Parathyroid adenoma (tissue), 2 donors: ENCODE measurements at regions not wholly inside any gene's neighbourhood (a gene's known extent, or its start where the extent isn't known, plus 50 kb on each side); places are given as distances from the start of the nearest gene placed in this dataset.

Experiments used
- H2AFZ ChIP-seq: fragments of 300-600 bp; sonication (generic); one replicate; pipeline ENCODE4 v1.7.0; 2017; ENCODE audit warnings: antibody characterized with exemption, mild to moderate bottlenecking
- H3K27ac ChIP-seq: fragments of 300-600 bp; sonication (generic); one replicate; pipeline ENCODE4 v1.7.0; 2017
- H3K27me3 ChIP-seq: fragments of 300-600 bp; sonication (generic); one replicate; pipeline ENCODE4 v1.7.0; 2017; ENCODE audit warnings: low read length; ENCODE audit not compliant: control insufficient read depth, insufficient read depth
- H3K36me3 ChIP-seq: fragments of 300-600 bp; sonication (generic); one replicate; pipeline ENCODE4 v1.7.0; 2017; ENCODE audit warnings: low read length; ENCODE audit not compliant: control insufficient read depth, insufficient read depth
- H3K4me1 ChIP-seq: fragments of 300-600 bp; sonication (generic); one replicate; pipeline ENCODE4 v1.7.0; 2017; ENCODE audit warnings: control low read depth
- H3K4me2 ChIP-seq: fragments of 300-600 bp; sonication (generic); one replicate; pipeline ENCODE4 v1.7.0; 2017; ENCODE audit warnings: low read length
- H3K4me3 ChIP-seq: fragments of 300-600 bp; sonication (generic); one replicate; pipeline ENCODE4 v1.7.0; 2017; ENCODE audit warnings: low read depth, low read length
- H3K79me2 ChIP-seq: fragments of 300-600 bp; sonication (generic); one replicate; pipeline ENCODE4 v1.7.0; 2017; ENCODE audit warnings: control low read depth
- H3K9ac ChIP-seq: fragments of 300-600 bp; sonication (generic); one replicate; pipeline ENCODE4 v1.7.0; 2017; ENCODE audit warnings: mild to moderate bottlenecking
- H3K9me3 ChIP-seq: fragments of 300-600 bp; sonication (generic); one replicate; pipeline ENCODE4 v1.7.0; 2017; ENCODE audit warnings: low read length; ENCODE audit not compliant: control insufficient read depth
- CTCF ChIP-seq: fragments of 300-600 bp; sonication (generic); IDR thresholded peaks from one replicate; pipeline ENCODE4 v1.7.0; 2017; ENCODE audit warnings: antibody characterized with exemption, mild to moderate bottlenecking
- donor health status: primary hyperparathyroidism.

- Histone ChIP-seq H2AFZ (no peak overlapping the region), H3K9ac (no peak overlapping the region), H3K36me3 (no peaks in the 10 kb centered on the region), H3K79me2 (no peaks in the 10 kb centered on the region), H3K4me1 (no peaks in the 10 kb centered on the region), H3K9me3 (no peaks in the 10 kb centered on the region), H3K27me3 (no peaks in the 10 kb centered on the region), H3K27ac (no peak overlapping the region), H3K4me3 (no peak overlapping the region), H3K4me2 (no peak overlapping the region)
- TF ChIP-seq CTCF: no peak
Observed at GRCh38 chr12:30850684-30851083, 75.9 kb upstream of the TSPAN11 start.

- peak; percentile 66 for TF ChIP-seq CTCF
- Histone ChIP-seq H3K36me3 (no peaks in the 10 kb centered on the region), H3K9me3 (no peaks in the 10 kb centered on the region), H2AFZ (no peak overlapping the region), H3K27me3 (no peaks in the 10 kb centered on the region), H3K4me3 (no peak overlapping the region), H3K4me2 (no peak overlapping the region), H3K27ac (no peak overlapping the region), H3K4me1 (no peaks in the 10 kb centered on the region), H3K79me2 (no peaks in the 10 kb centered on the region), H3K9ac (no peak overlapping the region)
Observed at GRCh38 chr12:30847259-30847658, 79.3 kb upstream of the TSPAN11 start.

GRCh38 chr12:30846776-30847175 lies 79.8 kb upstream of the TSPAN11 start:
- H3K4me2 ChIP-seq: no peak overlapping the region
- H3K27ac ChIP-seq: no peak overlapping the region
- no peaks in the 10 kb centered on the region for H3K27me3 ChIP-seq
- H3K79me2 ChIP-seq: no peaks in the 10 kb centered on the region
- no peak overlapping the region for H2AFZ ChIP-seq
- no peak overlapping the region for H3K4me3 ChIP-seq
- H3K9me3 ChIP-seq: no peaks in the 10 kb centered on the region
- TF ChIP-seq CTCF: no peak
- no peaks in the 10 kb centered on the region for H3K36me3 ChIP-seq
- H3K4me1 ChIP-seq: no peaks in the 10 kb centered on the region
- no peak overlapping the region for H3K9ac ChIP-seq

- Histone ChIP-seq H3K9ac (no peak overlapping the region), H2AFZ (no peak overlapping the region), H3K4me2 (no peak overlapping the region), H3K79me2 (no peaks in the 10 kb centered on the region), H3K36me3 (no peaks in the 10 kb centered on the region), H3K9me3 (no peaks in the 10 kb centered on the region), H3K4me3 (no peak overlapping the region), H3K27me3 (no peaks in the 10 kb centered on the region), H3K27ac (no peak overlapping the region), H3K4me1 (no peaks in the 10 kb centered on the region)
- TF ChIP-seq CTCF: no peak
Observed at GRCh38 chr12:30845676-30846075, 80.9 kb upstream of the TSPAN11 start.

GRCh38 chr12:30843211-30843610 lies 83.3 kb upstream of the TSPAN11 start:
- no peaks in the 10 kb centered on the region for H3K36me3 ChIP-seq
- no peaks in the 10 kb centered on the region for H3K79me2 ChIP-seq
- TF ChIP-seq CTCF: no peak
- H3K27ac ChIP-seq: no peak overlapping the region
- H3K4me3 ChIP-seq: no peak overlapping the region
- H3K9ac ChIP-seq: no peak overlapping the region
- H3K9me3 ChIP-seq: no peaks in the 10 kb centered on the region
- no peaks in the 10 kb centered on the region for H3K4me1 ChIP-seq
- no peak overlapping the region for H3K4me2 ChIP-seq
- no peak overlapping the region for H2AFZ ChIP-seq
- H3K27me3 ChIP-seq: no peaks in the 10 kb centered on the region
